Chondrocyte (in vitro differentiated cells): ENCODE measurements at regions not wholly inside any gene's neighbourhood (a gene's known extent, or its start where the extent isn't known, plus 50 kb on each side); places are given as distances from the start of the nearest gene placed in this dataset.
"Not testable (repeated sequence)": the region's sequence is repeated elsewhere in the genome, so short reads cannot be mapped to it uniquely, and the experiment has no call there.

Experiments used
- DNase-seq: peaks from one replicate; pipeline ENCODE4 v3.0.0; 2021; ENCODE audit warnings: mixed read lengths, low spot score
- H3K27ac Mint-ChIP-seq: one replicate; pipeline ENCODE4 v1.8.0; 2021; ENCODE audit warnings: mild to moderate bottlenecking, moderate library complexity, mixed read lengths; ENCODE audit not compliant: unreplicated experiment
- H3K27me3 Mint-ChIP-seq: 2 replicates; pipeline ENCODE4 v1.8.0; 2021; ENCODE audit warnings: low read depth, mixed read lengths
- H3K36me3 Mint-ChIP-seq: 2 replicates; pipeline ENCODE4 v1.8.0; 2021; ENCODE audit warnings: low read depth, mixed read lengths
- H3K4me1 Mint-ChIP-seq: 2 replicates; pipeline ENCODE4 v1.8.0; 2021; ENCODE audit warnings: low read depth, mild to moderate bottlenecking, mixed read lengths
- H3K4me3 Mint-ChIP-seq: one replicate; pipeline ENCODE4 v1.8.0; 2021; ENCODE audit warnings: mild to moderate bottlenecking, moderate library complexity, mixed read lengths; ENCODE audit not compliant: unreplicated experiment
- H3K9me3 Mint-ChIP-seq: 2 replicates; pipeline ENCODE4 v1.8.0; 2021; ENCODE audit warnings: low read depth, mixed read lengths
- TF ChIP-seq, protein P1 (sequence below): fragments of 200-600 bp; sonication (generic); IDR thresholded peaks from 2 replicates; pipeline ENCODE4 v1.5.0; 2021; ENCODE audit warnings: antibody characterized with exemption, mild to moderate bottlenecking, moderate library complexity

GRCh38 chr3:39651993-39652739, 157.2 kb upstream of the MYRIP start:
- TF ChIP-seq, protein P1, sequence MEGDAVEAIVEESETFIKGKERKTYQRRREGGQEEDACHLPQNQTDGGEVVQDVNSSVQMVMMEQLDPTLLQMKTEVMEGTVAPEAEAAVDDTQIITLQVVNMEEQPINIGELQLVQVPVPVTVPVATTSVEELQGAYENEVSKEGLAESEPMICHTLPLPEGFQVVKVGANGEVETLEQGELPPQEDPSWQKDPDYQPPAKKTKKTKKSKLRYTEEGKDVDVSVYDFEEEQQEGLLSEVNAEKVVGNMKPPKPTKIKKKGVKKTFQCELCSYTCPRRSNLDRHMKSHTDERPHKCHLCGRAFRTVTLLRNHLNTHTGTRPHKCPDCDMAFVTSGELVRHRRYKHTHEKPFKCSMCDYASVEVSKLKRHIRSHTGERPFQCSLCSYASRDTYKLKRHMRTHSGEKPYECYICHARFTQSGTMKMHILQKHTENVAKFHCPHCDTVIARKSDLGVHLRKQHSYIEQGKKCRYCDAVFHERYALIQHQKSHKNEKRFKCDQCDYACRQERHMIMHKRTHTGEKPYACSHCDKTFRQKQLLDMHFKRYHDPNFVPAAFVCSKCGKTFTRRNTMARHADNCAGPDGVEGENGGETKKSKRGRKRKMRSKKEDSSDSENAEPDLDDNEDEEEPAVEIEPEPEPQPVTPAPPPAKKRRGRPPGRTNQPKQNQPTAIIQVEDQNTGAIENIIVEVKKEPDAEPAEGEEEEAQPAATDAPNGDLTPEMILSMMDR = no peak
- peaks cover 17% of the 10 kb centered on the region for H3K27me3 Mint-ChIP-seq
- H3K4me1 Mint-ChIP-seq = no peaks in the 10 kb centered on the region
- H3K4me3 Mint-ChIP-seq = no peak overlapping the region
- no peak for DNase-seq
- H3K9me3 Mint-ChIP-seq = no peaks in the 10 kb centered on the region
- H3K36me3 Mint-ChIP-seq = no peaks in the 10 kb centered on the region
- H3K27ac Mint-ChIP-seq = no peak overlapping the region

GRCh38 chr3:39655718-39656117, 153.7 kb upstream of the MYRIP start:
- H3K27me3 Mint-ChIP-seq = peaks cover 14% of the 10 kb centered on the region
- H3K4me3 Mint-ChIP-seq, DNase-seq, H3K4me1 Mint-ChIP-seq, H3K9me3 Mint-ChIP-seq, H3K36me3 Mint-ChIP-seq, H3K27ac Mint-ChIP-seq: not testable (repeated sequence)

- DNase-seq = no peak
- H3K27me3 Mint-ChIP-seq = peaks cover 18% of the 10 kb centered on the region
- H3K4me1 Mint-ChIP-seq = no peaks in the 10 kb centered on the region
- H3K9me3 Mint-ChIP-seq = no peaks in the 10 kb centered on the region
- no peak overlapping the region for H3K27ac Mint-ChIP-seq
- H3K36me3 Mint-ChIP-seq = no peaks in the 10 kb centered on the region
- TF ChIP-seq, protein P1 = no peak
- H3K4me3 Mint-ChIP-seq = no peak overlapping the region
Observed at GRCh38 chr3:39657075-39657474, 152.3 kb upstream of the MYRIP start.

DNA sequence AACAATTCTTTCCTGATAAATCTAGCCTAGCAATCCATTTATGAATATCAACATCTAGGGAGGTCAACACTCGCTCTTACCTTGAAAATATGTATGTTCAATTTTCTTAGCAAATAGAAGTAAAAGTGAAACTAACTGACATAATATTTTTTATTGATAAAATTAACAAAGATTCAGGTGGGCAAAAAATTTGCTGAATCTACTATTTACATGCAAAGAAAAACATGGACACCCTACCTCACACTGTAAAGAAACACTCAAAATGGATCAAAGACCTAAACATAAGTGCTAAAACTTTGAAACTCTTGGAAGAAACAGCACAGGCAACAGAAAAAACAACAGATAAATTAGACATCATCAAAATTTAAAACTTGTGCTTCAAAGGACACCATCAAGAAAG, 151.6 kb upstream of the MYRIP start:
- no peak overlapping the region for H3K27ac Mint-ChIP-seq
- H3K4me1 Mint-ChIP-seq = no peaks in the 10 kb centered on the region
- H3K36me3 Mint-ChIP-seq = no peaks in the 10 kb centered on the region
- no peak overlapping the region for H3K4me3 Mint-ChIP-seq
- peaks cover 17% of the 10 kb centered on the region for H3K27me3 Mint-ChIP-seq
- TF ChIP-seq, protein P1 = no peak
- DNase-seq = no peak
- H3K9me3 Mint-ChIP-seq = no peaks in the 10 kb centered on the region

DNA sequence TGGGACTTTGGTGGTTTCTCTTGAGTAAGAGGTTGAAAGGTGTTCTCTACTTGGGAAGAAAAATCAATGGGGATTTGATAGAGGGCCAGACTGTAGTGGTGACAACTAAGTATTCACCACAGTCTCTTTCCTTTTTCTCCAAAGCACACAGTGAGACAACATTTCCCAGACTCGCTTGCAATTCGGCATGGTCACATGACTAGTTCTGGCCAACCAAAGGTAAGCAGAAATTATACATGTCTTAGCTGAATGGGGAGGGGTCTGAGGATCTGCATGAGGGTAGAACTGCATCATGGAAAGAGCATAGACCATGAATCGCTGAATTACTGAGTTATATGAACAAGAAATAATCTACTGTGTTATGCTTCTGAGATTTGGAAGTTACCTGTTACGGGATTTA, 144.5 kb upstream of the MYRIP start:
- H3K27me3 Mint-ChIP-seq = peaks cover 36% of the 10 kb centered on the region
- H3K4me1 Mint-ChIP-seq = no peaks in the 10 kb centered on the region
- H3K36me3 Mint-ChIP-seq = no peaks in the 10 kb centered on the region
- no peak for DNase-seq
- H3K27ac Mint-ChIP-seq = no peak overlapping the region
- H3K9me3 Mint-ChIP-seq = no peaks in the 10 kb centered on the region
- no peak overlapping the region for H3K4me3 Mint-ChIP-seq
- TF ChIP-seq, protein P1 = no peak

DNA sequence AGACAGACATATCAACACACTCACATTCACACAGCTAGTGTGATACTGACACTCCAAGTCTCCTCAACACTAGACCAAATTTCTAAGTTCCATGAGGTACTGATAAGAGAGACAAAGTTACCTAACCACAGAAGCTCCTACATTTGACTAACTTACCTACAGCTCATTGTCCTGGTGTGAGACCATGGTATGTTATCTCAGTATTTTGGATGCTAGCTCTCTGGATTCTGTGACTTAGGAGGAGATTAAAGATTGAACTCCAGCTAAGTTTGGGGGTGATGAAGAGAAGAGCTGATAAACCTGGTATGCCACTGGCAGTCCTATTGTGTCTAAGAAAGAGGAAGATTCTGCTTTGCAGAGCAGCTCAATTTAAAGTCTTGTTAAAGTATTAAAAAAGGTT, 144.0 kb upstream of the MYRIP start:
- TF ChIP-seq, protein P1 = no peak
- H3K27ac Mint-ChIP-seq = no peak overlapping the region

More for the DNA sequence above, 144.0 kb upstream of the MYRIP start:
- Mint-ChIP-seq H3K9me3 (no peaks in the 10 kb centered on the region), H3K4me3 (no peak overlapping the region), H3K27me3 (peaks cover 37% of the 10 kb centered on the region), H3K4me1 (no peaks in the 10 kb centered on the region), H3K36me3 (no peaks in the 10 kb centered on the region)
- DNase-seq = no peak
